Right lobe of liver (tissue), 6 donors: ENCODE measurements at regions not wholly inside any gene's neighbourhood (a gene's known extent, or its start where the extent isn't known, plus 50 kb on each side); places are given as distances from the start of the nearest gene placed in this dataset.

Experiments
- ATAC-seq, 4 donors: fragments of 200-7000 bp; cut with Tn5 transposase; one replicate each; pipeline ENCODE4 v1.9.1; 2020; ENCODE audit warnings: mild to moderate bottlenecking in 4 of 4, moderate library complexity in 4 of 4
- DNase-seq, 3 donors: peaks; one replicate each; pipeline ENCODE4 v3.0.0-alpha.2; 2020
- H3K27ac ChIP-seq, 3 donors: fragments of 200-600 bp; one replicate each; pipeline ENCODE4 v1.8.0; 2022
- H3K27me3 ChIP-seq, 2 donors: fragments of 200-600 bp; one replicate each; pipeline ENCODE4 v1.8.0; 2022
- H3K36me3 ChIP-seq, 4 donors: fragments of 200-600 bp; sonication (generic) in 1 of 4; one replicate each; pipeline versions ENCODE4 v1.5.1 to v1.8.0; 2017 to 2022; ENCODE audit warnings: control low read depth in 1 of 4
- H3K4me1 ChIP-seq, 4 donors: fragments of 200-600 bp; sonication (generic) in 1 of 4; one replicate each; pipeline versions ENCODE4 v1.5.1 to v1.8.0; 2017 to 2022; ENCODE audit warnings: control low read depth in 1 of 4
- H3K4me3 ChIP-seq, 3 donors: fragments of 200-600 bp; one replicate each; pipeline ENCODE4 v1.8.0; 2022
- H3K9me3 ChIP-seq, 4 donors: fragments of 200-600 bp; sonication (generic) in 1 of 4; one replicate each; pipeline versions ENCODE4 v1.5.1 to v1.8.0; 2017 to 2022; ENCODE audit warnings: control low read depth in 1 of 4
- CTCF ChIP-seq, 4 donors: fragments of 200-600 bp in 3 of 4; fragments of 450-650 bp in 1 of 4; IDR thresholded peaks; one replicate each; pipeline versions ENCODE4 v1.5.1 to v1.8.0; 2016 to 2022; ENCODE audit warnings: antibody characterized with exemption in 4 of 4, mild to moderate bottlenecking in 2 of 4
- POLR2A ChIP-seq: fragments of 450-650 bp; IDR thresholded peaks from one replicate; pipeline ENCODE4 v1.6.1; 2017; ENCODE audit warnings: antibody characterized with exemption, mild to moderate bottlenecking
- WGBS: methylation state at CpG from one replicate; pipeline ENCODE4 v1.1.6; 2018; ENCODE audit warnings: low coverage, low lambda C conversion rate; ENCODE audit not compliant: insufficient coverage; ENCODE audit errors: missing lambda C conversion rate; 5-methylcytosine and 5-hydroxymethylcytosine counted together
- intact Hi-C, 2 donors: fragments of 100-400 bp; cut with DNase I; formaldehyde crosslinking; loops; one replicate each; pipeline versions ENCODE4 v1.11.2 to v1.14.1; 2022
- donor health status: DM: no; HTN: yes; CAD: no.
- donor health status: DM: no; HTN: no; CAD: no.
- donor health status: DM: no; HTN: no; CAD: no.
- donor health status: DM: no; HTN: yes; CAD: no.
- donor health status: DM: no; HTN: yes; CAD: no.

GRCh38 chr1:198838022-198838342, 199.1 kb downstream of the PTPRC start:
- H3K27ac ChIP-seq, result no peak overlapping the region
- WGBS, result 90% methylated on average over 2 of the region's 2 CpGs
- H3K4me3 ChIP-seq, result no peak overlapping the region
- no peaks in the 10 kb centered on the region for H3K9me3 ChIP-seq
- no peaks in the 10 kb centered on the region for H3K36me3 ChIP-seq
- no peak for DNase-seq
- no peaks in the 10 kb centered on the region for H3K4me1 ChIP-seq
- no peak for TF ChIP-seq POLR2A
- intact Hi-C loops, result no loop called here
- H3K27me3 ChIP-seq, result no peaks in the 10 kb centered on the region
- no peak for ATAC-seq

- 89% methylated on average over 3 of the region's 3 CpGs for WGBS
- TF ChIP-seq POLR2A (no peak), CTCF (IDR thresholded peaks at IDR 0.05) (no peak)
- H3K9me3 ChIP-seq, result no peaks in the 10 kb centered on the region
- H3K27ac ChIP-seq, result no peak overlapping the region
- intact Hi-C loops, result no loop called here
- ATAC-seq (no peak), DNase-seq (no peak)
- no peaks in the 10 kb centered on the region for H3K4me1 ChIP-seq
- H3K27me3 ChIP-seq, result no peaks in the 10 kb centered on the region
- no peaks in the 10 kb centered on the region for H3K36me3 ChIP-seq
- H3K4me3 ChIP-seq, result no peak overlapping the region
These were observed 202.6 kb downstream of the PTPRC start for GRCh38 chr1:198841477-198841876.

GRCh38 chr1:198842686-198843085, 203.8 kb downstream of the PTPRC start:
- ATAC-seq, result no peak
- WGBS, result 94% methylated on average over 2 of the region's 2 CpGs
- Histone ChIP-seq H3K4me3 (no peak overlapping the region), H3K4me1 (no peaks in the 10 kb centered on the region), H3K27me3 (no peaks in the 10 kb centered on the region), H3K36me3 (no peaks in the 10 kb centered on the region), H3K9me3 (no peaks in the 10 kb centered on the region), H3K27ac (no peak overlapping the region)
- intact Hi-C loops, result no loop called here
- DNase-seq, result no peak
- TF ChIP-seq CTCF (IDR thresholded peaks at IDR 0.05) (no peak), POLR2A (no peak)

- Histone ChIP-seq H3K9me3 (no peaks in the 10 kb centered on the region), H3K27ac (no peak overlapping the region), H3K27me3 (no peaks in the 10 kb centered on the region), H3K36me3 (no peaks in the 10 kb centered on the region), H3K4me3 (no peak overlapping the region), H3K4me1 (no peaks in the 10 kb centered on the region)
- DNase-seq, result no peak
- intact Hi-C loops, result no loop called here
- TF ChIP-seq CTCF (IDR thresholded peaks at IDR 0.05) (no peak), POLR2A (no peak)
- 58% methylated on average over 1 of the region's 2 CpGs for WGBS
- ATAC-seq, result no peak
These were observed 206.4 kb downstream of the PTPRC start for GRCh38 chr1:198845271-198845670.

- intact Hi-C loops, result no loop called here
- H3K4me1 ChIP-seq, result no peaks in the 10 kb centered on the region
- no peak overlapping the region for H3K27ac ChIP-seq
- H3K36me3 ChIP-seq, result no peaks in the 10 kb centered on the region
- no peaks in the 10 kb centered on the region for H3K27me3 ChIP-seq
- H3K4me3 ChIP-seq, result no peak overlapping the region
- WGBS, result 48% methylated on average over 3 of the region's 4 CpGs
- DNase-seq (no peak), ATAC-seq (no peak)
- no peaks in the 10 kb centered on the region for H3K9me3 ChIP-seq
- TF ChIP-seq POLR2A (no peak), CTCF (IDR thresholded peaks at IDR 0.05) (no peak)
These were observed 207.0 kb downstream of the PTPRC start for GRCh38 chr1:198845851-198846250.
